GM19372 (cell line): ENCODE measurements at regions not wholly inside any gene's neighbourhood (a gene's known extent, or its start where the extent isn't known, plus 50 kb on each side); places are given as distances from the start of the nearest gene placed in this dataset.

ENCODE experiments used
- ATAC-seq: cut with Tn5 transposase; IDR thresholded peaks from one replicate; pipeline ENCODE4 v1.9.1; 2021; ENCODE audit warnings: mild to moderate bottlenecking, low read depth, moderate library complexity; ENCODE audit not compliant: unreplicated experiment

DNA sequence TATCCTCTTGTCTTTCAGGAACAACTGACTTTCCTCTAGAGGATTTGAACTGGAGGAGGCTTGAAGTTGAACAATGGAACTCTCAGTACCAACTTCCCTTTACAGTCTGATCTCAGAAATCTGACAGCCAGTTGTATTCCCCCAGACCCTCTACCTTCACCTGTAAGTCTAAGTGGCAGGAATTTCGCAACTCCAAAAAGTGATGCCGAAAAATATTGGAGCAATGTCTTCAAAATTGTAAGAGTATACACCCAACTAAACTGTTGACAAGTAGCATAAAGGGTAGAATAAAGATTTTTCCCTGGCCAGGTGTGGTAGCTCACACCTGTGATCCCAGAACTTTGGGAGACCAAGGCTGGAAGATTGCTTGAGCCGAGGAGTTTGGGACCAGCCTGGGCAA lies 69.1 kb upstream of the CFAP20DC start:
- no peak for ATAC-seq

DNA sequence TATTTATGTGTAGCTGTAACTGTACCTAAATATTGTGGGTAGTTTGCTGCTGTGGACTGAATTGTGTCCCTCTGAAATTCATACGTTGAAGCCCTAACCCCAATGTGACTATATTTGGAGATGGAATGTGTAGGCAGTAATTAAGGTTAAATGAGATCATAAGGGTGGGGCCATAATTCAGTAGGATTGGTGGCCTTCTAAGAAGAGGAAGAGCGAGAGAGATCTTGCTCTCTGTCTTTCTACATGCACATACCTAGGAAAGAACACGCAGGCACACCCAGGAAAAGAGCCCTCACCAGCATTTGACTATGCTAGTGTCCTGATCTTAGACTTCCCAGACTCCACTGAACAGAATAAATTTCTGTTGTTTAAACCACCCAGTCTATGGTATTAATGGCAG lies 67.6 kb upstream of the CFAP20DC start:
- no peak for ATAC-seq

DNA sequence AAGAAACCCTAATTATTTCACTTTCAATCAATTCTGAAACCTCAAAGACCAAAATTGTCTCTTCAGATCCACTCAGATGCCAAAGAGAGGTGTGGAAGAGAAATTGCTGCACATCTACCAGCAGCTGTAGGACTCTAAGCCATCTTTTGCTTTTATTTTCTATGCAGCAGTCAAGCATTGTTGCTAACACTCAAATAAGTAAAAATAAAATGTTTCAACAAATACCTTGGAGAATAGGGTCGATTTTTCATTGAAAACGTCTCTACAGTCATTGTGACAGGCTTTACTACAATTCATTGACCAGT lies 66.4 kb upstream of the CFAP20DC start:
- no peak for ATAC-seq

DNA sequence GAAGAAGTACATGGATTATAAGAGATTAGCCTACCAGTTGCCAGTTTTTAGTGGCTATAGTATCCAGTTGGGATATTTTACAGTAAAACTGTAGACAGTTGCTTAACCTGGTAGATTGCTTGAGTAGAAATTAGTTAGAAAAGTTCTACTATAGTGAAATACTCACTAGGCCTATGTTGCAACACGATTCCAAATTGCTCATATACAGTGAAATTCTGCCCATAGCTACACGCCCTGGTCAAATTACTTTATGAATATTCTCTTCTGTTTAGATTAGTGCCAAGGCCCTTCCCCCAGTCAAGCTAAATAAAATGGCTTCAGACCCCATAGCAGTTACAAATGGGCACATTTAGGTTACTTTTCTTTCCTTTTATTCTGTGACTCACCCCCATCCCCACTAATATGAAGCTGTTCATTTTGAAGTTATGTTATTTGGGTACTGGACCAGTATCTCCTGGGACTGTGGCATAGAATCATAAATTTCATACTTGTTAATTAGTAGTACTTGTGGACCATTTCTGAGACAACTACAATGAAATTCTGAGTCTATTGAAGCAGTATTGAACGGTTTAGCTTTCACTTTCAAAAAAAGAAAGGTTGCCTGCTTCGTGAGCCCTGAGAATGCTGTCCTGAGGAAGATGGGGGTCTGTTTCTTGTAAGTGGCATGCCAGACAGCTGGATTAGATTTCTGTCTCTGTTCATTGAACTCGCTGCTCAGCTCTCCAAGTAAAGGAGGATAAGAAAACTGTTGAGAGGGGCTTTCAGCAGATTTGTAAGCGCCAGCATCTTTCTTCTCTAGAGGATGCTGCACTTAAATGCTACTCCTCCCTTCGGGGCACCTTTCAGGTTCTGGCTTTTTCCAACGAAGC lies 65.8 kb upstream of the CFAP20DC start:
- no peak for ATAC-seq

DNA sequence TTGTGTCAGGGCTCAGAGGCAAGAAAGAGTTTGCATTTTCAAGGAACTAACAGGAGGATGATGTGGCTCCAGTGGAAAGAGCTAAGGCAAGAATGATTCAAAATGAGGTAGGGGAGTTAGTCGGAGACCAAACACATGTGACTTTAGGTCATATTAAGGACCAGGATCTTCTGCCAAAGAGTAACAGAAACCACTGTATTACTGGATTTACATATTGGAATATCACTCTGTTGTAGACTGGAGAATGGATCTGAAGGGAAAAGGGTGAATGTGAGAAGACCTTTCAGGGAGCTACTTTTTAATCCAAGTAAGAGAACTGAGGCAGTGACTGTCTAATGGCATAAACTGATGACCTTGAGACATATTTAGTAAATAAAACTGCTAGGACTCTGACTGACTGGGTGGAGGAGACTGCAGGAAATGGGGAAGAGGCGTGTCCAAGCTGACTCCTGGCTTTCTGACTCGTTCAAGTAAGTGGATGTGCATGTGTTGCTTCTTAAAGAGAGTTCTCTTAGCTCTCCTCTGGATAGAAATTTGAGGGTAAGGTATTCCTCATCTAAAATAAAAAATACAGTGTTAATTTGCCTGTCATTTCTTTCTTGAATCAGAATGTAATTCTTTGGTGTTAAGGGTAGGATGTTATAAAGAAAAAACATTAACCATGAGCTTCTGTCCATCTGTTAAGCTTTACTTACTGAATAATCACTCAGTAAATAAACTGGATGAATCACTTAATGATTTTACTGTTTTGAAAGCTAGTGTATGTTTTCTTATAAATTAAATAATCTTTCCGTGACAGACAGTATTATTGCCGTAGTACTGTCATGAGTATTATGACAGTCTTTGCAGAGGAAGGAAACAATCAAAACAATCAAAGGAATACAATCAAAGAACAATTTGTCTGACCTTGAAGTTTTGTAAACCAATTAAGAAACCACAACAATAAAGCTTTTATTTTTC lies 58.3 kb upstream of the CFAP20DC start:
- ATAC-seq: no peak

DNA sequence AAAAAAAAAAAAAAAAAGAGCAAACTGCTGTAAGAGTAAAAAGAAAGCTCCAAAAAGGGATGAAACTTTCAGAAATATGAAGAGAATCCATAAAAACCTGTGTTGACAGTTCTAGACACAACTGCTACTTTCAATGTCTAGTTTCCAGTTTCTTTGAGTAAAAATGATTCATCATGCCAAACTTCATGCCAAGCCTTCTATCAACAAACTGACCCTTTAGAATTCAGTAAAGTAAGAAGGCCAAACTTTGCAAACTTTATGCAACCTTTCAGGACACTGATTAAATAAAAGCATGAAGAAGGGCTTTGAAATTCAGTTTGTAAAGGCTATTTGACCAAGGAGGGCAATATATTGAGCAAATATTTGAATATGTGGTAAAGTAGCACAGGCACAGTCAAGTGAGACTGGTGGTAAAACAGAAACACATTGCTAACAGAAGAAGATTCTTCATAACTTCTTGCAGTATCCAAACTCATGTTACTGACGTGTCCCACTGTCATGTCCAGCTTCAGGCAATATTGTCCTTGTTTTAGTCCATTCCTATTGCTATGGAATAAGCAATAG lies 56.3 kb upstream of the CFAP20DC start:
- ATAC-seq: no peak

DNA sequence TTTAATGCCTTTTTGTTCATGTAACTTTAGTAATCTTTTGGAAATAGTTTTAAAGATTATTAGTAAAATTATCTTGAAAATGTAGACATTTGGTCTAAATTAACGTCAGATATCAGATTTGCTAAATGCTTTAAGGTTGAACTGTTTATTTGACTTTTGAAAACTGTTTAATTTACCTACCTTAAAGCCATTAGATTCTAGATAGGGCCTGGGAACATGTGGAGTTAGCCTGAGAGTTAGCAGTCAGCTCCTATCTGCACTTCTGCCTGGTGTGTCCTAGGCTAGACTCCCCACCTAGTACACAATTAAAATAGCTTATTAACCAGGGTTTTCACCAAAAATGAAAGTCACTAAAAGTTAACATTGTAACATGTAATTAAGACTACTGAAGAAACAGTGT lies 53.7 kb upstream of the CFAP20DC start:
- ATAC-seq: no peak

DNA sequence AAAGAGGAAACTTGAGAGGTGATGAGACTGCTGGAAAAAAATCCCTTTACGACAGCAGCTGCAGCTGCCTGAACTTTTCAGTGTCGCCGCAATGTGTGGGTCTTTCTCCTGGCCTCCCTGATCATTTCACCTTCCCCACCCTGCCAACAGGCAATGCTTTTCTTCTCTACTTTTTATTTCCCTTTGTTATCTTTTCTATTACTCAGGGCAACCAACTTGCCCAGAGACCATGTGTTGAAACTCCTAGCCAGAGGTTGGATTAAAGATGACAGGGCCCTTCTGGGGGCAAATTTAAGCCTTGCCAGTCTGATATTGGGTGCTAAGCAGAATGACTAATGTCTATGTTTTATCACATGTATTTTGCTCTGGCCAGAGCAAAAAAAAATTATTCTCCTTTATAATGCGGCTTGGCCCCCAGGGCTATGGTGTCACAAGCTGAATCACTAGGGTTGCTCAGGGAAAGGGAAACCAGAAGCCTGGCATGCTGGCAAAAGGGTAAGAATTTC lies 51.5 kb upstream of the CFAP20DC start:
- ATAC-seq: no peak
